ENCODE measurements at regions not wholly inside any gene's neighbourhood (a gene's known extent, or its start where the extent isn't known, plus 50 kb on each side); places are given as distances from the start of the nearest gene placed in this dataset.

DNA sequence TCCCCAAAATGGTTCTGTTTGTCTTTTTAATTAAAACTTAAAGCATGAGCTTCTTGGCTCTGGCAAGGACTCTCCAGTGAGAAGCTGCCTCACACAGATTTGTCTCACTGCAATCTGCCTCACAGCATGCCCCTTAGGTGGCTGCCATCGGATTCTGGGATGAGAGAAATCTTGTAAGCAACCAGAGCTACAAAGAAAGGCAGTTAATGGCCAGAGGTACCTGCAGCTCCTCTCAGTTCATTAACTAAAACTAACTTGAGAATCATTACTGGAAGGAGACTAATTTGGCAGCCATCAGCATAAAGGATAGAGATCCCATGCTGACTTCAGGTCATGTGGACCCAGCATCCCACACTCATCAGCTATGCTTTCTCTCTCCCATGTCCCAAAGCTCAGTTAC lies 220.6 kb upstream of the DMAC1 start:
- TF ChIP-seq GATA2 (IDR thresholded peaks at IDR 0.05; ENCODE audit: low read depth, low read length) (no peak), GATA3 (IDR thresholded peaks at IDR 0.05; ENCODE audit: low read depth, low read length) (no peak)

- TF ChIP-seq GATA3 (IDR thresholded peaks at IDR 0.05; ENCODE audit: low read depth, low read length), result no peak
- TF ChIP-seq GATA2 (IDR thresholded peaks at IDR 0.05; ENCODE audit: low read depth, low read length), result no peak
These were observed 220.1 kb upstream of the DMAC1 start for GRCh38 chr9:8019636-8020035.

DNA sequence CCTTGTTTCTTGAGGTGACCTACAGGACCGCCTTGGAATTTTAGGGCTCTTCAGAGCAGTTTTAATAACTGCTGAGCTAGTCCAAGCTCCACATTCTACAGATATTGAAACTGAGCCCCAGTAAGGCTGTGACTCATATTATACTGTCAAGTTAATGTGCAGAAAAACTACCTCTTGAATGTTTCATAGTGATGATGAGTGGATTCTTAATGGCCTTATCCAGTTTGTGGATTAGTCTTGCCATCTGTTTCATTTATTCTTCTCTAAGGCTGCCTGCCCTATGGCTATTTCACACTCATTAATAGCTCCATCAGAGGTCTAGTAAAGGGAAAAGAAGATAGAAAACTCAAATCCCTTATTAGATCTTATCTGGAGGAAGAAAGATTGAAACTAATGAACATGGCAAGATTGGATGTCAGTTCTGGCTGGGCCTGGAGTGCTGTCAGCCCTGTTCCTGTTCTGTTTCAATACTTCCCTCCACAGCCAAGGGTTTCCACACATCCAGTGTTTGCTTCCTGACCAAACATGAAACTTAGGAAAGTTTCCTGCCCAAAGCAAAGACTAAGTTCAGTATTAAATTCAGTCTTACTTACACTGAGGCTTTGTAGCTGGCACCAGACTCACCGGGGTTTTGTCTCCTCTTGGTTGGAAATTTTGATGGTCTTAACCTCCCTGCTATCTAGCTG lies 215.6 kb upstream of the DMAC1 start:
- TF ChIP-seq GATA3 (IDR thresholded peaks at IDR 0.05; ENCODE audit: low read depth, low read length) (no peak), GATA2 (IDR thresholded peaks at IDR 0.05; ENCODE audit: low read depth, low read length) (no peak)

DNA sequence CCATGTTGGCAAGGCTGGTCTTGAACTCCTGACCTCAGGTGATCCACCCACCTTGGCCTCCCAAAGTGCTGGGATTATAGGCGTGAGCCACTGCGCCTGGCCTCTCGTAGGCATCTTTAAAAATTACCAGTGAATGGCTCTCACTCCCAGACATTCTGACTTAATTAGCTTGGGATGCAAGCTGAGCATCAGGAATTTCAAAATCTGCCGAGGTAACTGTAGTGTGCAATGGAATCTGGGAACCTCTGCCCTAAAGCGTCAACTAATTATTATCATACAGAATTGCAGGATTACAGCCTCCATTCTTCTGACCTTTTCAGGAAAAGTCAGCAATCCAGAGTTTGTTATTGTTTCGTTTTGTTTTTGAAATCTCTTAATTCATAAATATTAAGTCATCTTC lies 213.4 kb upstream of the DMAC1 start:
- TF ChIP-seq GATA3 (IDR thresholded peaks at IDR 0.05; ENCODE audit: low read depth, low read length), result no peak

GRCh38 chr9:8011974-8012373 lies 212.4 kb upstream of the DMAC1 start:
- no peak for TF ChIP-seq GATA3 (IDR thresholded peaks at IDR 0.05; ENCODE audit: low read depth, low read length)
- no peak for TF ChIP-seq GATA2 (IDR thresholded peaks at IDR 0.05; ENCODE audit: low read depth, low read length)

DNA sequence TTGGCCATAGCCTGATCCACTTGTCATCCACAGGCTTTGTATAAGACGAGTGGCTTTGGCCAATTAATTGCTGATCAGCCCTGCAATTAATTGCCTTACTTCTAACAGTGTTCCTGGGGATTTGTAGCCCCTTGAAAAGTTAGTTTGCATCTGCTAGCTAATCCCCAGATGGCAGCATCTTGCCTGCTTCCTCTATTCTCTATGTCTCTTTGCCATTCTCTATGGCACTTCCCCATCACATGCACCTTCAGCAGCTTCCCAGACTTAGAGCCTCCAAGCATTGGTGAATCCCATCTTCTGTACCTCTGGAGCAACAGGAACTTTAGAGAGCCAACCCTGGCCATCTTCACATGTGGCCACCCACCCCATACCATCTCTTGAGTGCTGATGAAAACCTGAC lies 197.0 kb upstream of the DMAC1 start:
- no peak for TF ChIP-seq GATA3 (IDR thresholded peaks at IDR 0.05; ENCODE audit: low read depth, low read length)
- no peak for TF ChIP-seq GATA2 (IDR thresholded peaks at IDR 0.05; ENCODE audit: low read depth, low read length)

- no peak for TF ChIP-seq GATA2 (IDR thresholded peaks at IDR 0.05; ENCODE audit: low read depth, low read length)
- no peak for TF ChIP-seq GATA3 (IDR thresholded peaks at IDR 0.05; ENCODE audit: low read depth, low read length)
These were observed 189.2 kb upstream of the DMAC1 start for GRCh38 chr9:7988644-7989280.

DNA sequence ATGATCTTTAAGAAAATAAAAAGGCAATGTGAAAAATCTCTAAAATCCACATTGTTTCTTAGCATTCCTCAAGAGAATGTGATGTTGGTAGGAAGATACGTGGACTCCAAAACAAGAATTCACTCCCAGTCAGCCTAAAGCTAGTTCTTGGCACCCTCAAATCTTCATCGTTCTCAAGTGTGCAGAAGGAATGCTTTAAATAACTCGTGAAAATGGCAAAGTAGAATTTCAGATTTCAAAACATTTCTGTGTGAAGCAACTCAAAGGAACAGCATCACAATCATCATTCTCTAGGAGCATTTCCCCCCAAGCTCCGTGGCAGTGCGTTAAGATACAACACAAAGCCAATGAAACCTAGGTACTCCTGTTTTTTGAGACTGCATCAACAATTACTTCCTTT lies 185.1 kb upstream of the DMAC1 start:
- TF ChIP-seq GATA3 (IDR thresholded peaks at IDR 0.05; ENCODE audit: low read depth, low read length) (no peak), GATA2 (IDR thresholded peaks at IDR 0.05; ENCODE audit: low read depth, low read length) (no peak)

GRCh38 chr9:7984203-7984602 lies 184.6 kb upstream of the DMAC1 start:
- TF ChIP-seq GATA3 (IDR thresholded peaks at IDR 0.05; ENCODE audit: low read depth, low read length) (no peak), GATA2 (IDR thresholded peaks at IDR 0.05; ENCODE audit: low read depth, low read length) (no peak)

DNA sequence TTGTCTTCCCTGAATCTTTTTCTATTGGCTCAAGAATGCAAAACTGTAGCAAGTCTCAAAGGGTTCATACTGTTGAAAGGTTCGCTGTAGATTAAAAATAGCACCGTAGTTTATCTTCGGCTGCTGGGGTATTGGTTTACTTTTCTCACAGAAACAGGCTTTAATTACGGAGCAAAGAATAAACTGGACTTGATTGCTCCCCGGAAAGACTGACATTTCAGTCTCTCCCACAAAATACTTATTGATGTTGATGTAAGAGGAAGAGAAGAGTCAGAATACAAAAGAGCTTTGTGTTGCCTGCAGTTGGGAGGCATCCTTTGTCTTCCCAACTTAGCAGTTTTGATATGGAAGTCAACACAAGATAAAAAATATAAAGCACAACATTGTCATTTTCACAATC lies 183.9 kb upstream of the DMAC1 start:
- TF ChIP-seq GATA3 (IDR thresholded peaks at IDR 0.05; ENCODE audit: low read depth, low read length) (no peak), GATA2 (IDR thresholded peaks at IDR 0.05; ENCODE audit: low read depth, low read length) (no peak)

GRCh38 chr9:7982907-7983306 lies 183.3 kb upstream of the DMAC1 start:
- TF ChIP-seq GATA3 (IDR thresholded peaks at IDR 0.05; ENCODE audit: low read depth, low read length) (no peak), GATA2 (IDR thresholded peaks at IDR 0.05; ENCODE audit: low read depth, low read length) (no peak)

- TF ChIP-seq GATA2 (IDR thresholded peaks at IDR 0.05; ENCODE audit: low read depth, low read length), result no peak
- TF ChIP-seq GATA3 (IDR thresholded peaks at IDR 0.05; ENCODE audit: low read depth, low read length), result no peak
These were observed 181.2 kb upstream of the DMAC1 start for GRCh38 chr9:7980691-7981289.

- TF ChIP-seq GATA2 (IDR thresholded peaks at IDR 0.05; ENCODE audit: low read depth, low read length), result no peak
These were observed 180.5 kb upstream of the DMAC1 start for GRCh38 chr9:7980041-7980440.

- TF ChIP-seq GATA2 (IDR thresholded peaks at IDR 0.05; ENCODE audit: low read depth, low read length) (peak; percentile 56; the same call in 1 of the 2 replicates), GATA3 (IDR thresholded peaks at IDR 0.05; ENCODE audit: low read depth, low read length) (no peak)
These were observed 180.0 kb upstream of the DMAC1 start for GRCh38 chr9:7979611-7980010.

DNA sequence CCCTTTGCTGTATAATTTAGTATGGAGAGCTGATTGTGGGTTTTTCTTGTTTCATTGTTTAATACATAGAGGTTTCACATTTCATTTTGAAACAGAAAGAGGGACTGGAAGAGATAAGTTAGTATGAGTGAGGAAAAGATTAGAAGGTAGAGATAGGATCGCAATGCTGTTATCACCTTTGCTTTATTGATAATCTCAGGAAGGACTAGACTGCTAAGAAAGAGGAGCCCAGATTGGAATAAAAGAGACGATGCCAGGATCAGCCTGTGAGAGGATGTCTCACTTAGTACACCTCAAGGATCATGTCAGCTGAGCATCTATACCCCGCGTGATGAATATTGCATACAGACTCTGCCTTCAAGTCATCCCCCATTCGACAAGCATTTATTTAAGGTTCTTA lies 178.0 kb upstream of the DMAC1 start:
- no peak for TF ChIP-seq GATA2 (IDR thresholded peaks at IDR 0.05; ENCODE audit: low read depth, low read length)
- TF ChIP-seq GATA3 (IDR thresholded peaks at IDR 0.05; ENCODE audit: low read depth, low read length), result no peak

Data from SH-SY5Y (cell line).